ENCODE measurements at regions not wholly inside any gene's neighbourhood (a gene's known extent, or its start where the extent isn't known, plus 50 kb on each side); places are given as distances from the start of the nearest gene placed in this dataset.

GRCh38 chr2:120876526-120877280 is 141.0 kb downstream of the GLI2 start:
- TF ChIP-seq POLR2A (IDR thresholded peaks at IDR 0.05; ENCODE audit: low read length) = no peak
- TF ChIP-seq GATA1 (IDR thresholded peaks at IDR 0.05; ENCODE audit: low read depth, low read length) = no peak
- no peak for DNase-seq

GRCh38 chr2:120877409-120877808 is 141.7 kb downstream of the GLI2 start:
- DNase-seq = no peak
- no peak for TF ChIP-seq GATA1 (IDR thresholded peaks at IDR 0.05; ENCODE audit: low read depth, low read length)
- TF ChIP-seq POLR2A (IDR thresholded peaks at IDR 0.05; ENCODE audit: low read length) = no peak

GRCh38 chr2:120878970-120879369 is 143.3 kb downstream of the GLI2 start:
- DNase-seq = no peak
- no peak for TF ChIP-seq GATA1 (IDR thresholded peaks at IDR 0.05; ENCODE audit: low read depth, low read length)
- no peak for TF ChIP-seq POLR2A (IDR thresholded peaks at IDR 0.05; ENCODE audit: low read length)

- DNase-seq = no peak
- TF ChIP-seq POLR2A (IDR thresholded peaks at IDR 0.05; ENCODE audit: low read length) (no peak), GATA1 (IDR thresholded peaks at IDR 0.05; ENCODE audit: low read depth, low read length) (no peak)
Observed at GRCh38 chr2:120879431-120880295, 144.0 kb downstream of the GLI2 start.

- no peak for TF ChIP-seq POLR2A (IDR thresholded peaks at IDR 0.05; ENCODE audit: low read length)
- no peak for TF ChIP-seq GATA1 (IDR thresholded peaks at IDR 0.05; ENCODE audit: low read depth, low read length)
- DNase-seq = no peak
Observed at GRCh38 chr2:120880381-120880780, 144.7 kb downstream of the GLI2 start.

- TF ChIP-seq POLR2A (IDR thresholded peaks at IDR 0.05; ENCODE audit: low read length) (no peak), GATA1 (IDR thresholded peaks at IDR 0.05; ENCODE audit: low read depth, low read length) (no peak)
- DNase-seq = no peak
Observed at GRCh38 chr2:120881981-120882788, 146.5 kb downstream of the GLI2 start.

- peak; percentile 5 to 14 for DNase-seq
Observed at GRCh38 chr2:120883607-120884440, 148.2 kb downstream of the GLI2 start.

GRCh38 chr2:120884472-120885290 is 149.0 kb downstream of the GLI2 start:
- TF ChIP-seq POLR2A (IDR thresholded peaks at IDR 0.05; ENCODE audit: low read length) (no peak), GATA1 (IDR thresholded peaks at IDR 0.05; ENCODE audit: low read depth, low read length) (no peak)
- no peak for DNase-seq

More at GRCh38 chr2:120883607-120884440, 148.2 kb downstream of the GLI2 start:
- TF ChIP-seq POLR2A (IDR thresholded peaks at IDR 0.05; ENCODE audit: low read length) = no peak
- TF ChIP-seq GATA1 (IDR thresholded peaks at IDR 0.05; ENCODE audit: low read depth, low read length) = no peak

GRCh38 chr2:120885321-120885720 is 149.7 kb downstream of the GLI2 start:
- TF ChIP-seq POLR2A (IDR thresholded peaks at IDR 0.05; ENCODE audit: low read length) (no peak), GATA1 (IDR thresholded peaks at IDR 0.05; ENCODE audit: low read depth, low read length) (no peak)
- DNase-seq = no peak

- no peak for DNase-seq
- no peak for TF ChIP-seq GATA1 (IDR thresholded peaks at IDR 0.05; ENCODE audit: low read depth, low read length)
- TF ChIP-seq POLR2A (IDR thresholded peaks at IDR 0.05; ENCODE audit: low read length) = no peak
Observed at GRCh38 chr2:120885749-120886148, 150.1 kb downstream of the GLI2 start.

GRCh38 chr2:120886534-120887319 is 151.1 kb downstream of the GLI2 start:
- TF ChIP-seq POLR2A (IDR thresholded peaks at IDR 0.05; ENCODE audit: low read length) (no peak), GATA1 (IDR thresholded peaks at IDR 0.05; ENCODE audit: low read depth, low read length) (no peak)
- DNase-seq = no peak

Measured in erythroblast (primary cell).